ENCODE measurements at regions not wholly inside any gene's neighbourhood (a gene's known extent, or its start where the extent isn't known, plus 50 kb on each side); places are given as distances from the start of the nearest gene placed in this dataset.
A peak's percentile ranks its signal among the peaks of the same experiment; 100 is the strongest.

GRCh38 chr5:158394102-158394501 lies 535.2 kb upstream of the CLINT1 start:
- Histone ChIP-seq H3K27me3 (no peaks in the 10 kb centered on the region), H3K36me3 (replicated peaks in 1 of 2; ENCODE audit: insufficient read depth in 1 of 2, low read depth in 2 of 2) (no peaks in the 10 kb centered on the region), H3K4me3 (no peak overlapping the region), H3K27ac (no peak overlapping the region), H3K4me1 (peaks cover 18% of the 10 kb centered on the region), H3K9me3 (no peaks in the 10 kb centered on the region)
- intact Hi-C loops (cut with DNase I), result no loop called here
- DNase-seq (no peak), ATAC-seq (no peak)
- TF ChIP-seq CTCF (IDR thresholded peaks at IDR 0.05), result no peak
- TF ChIP-seq POLR2A (IDR thresholded peaks at IDR 0.05), result no peak

- ATAC-seq (no peak), DNase-seq (no peak)
- Histone ChIP-seq H3K27me3 (no peaks in the 10 kb centered on the region), H3K27ac (no peak overlapping the region), H3K9me3 (no peaks in the 10 kb centered on the region), H3K4me3 (no peak overlapping the region), H3K4me1 (peaks cover 18% of the 10 kb centered on the region), H3K36me3 (replicated peaks in 1 of 2; ENCODE audit: insufficient read depth in 1 of 2, low read depth in 2 of 2) (no peaks in the 10 kb centered on the region)
- intact Hi-C loops (cut with DNase I), result no loop called here
- TF ChIP-seq CTCF (IDR thresholded peaks at IDR 0.05), result no peak
- no peak for TF ChIP-seq POLR2A (IDR thresholded peaks at IDR 0.05)
- 58 to 65% methylated on average over 3 of the region's 3 CpGs for WGBS, 2 donors
These were observed 534.5 kb upstream of the CLINT1 start for GRCh38 chr5:158393457-158393856.

GRCh38 chr5:158392753-158393152 lies 533.8 kb upstream of the CLINT1 start:
- no peaks in the 10 kb centered on the region for H3K27me3 ChIP-seq
- H3K9me3 ChIP-seq, result no peaks in the 10 kb centered on the region
- 13 to 24% methylated on average over 2 of the region's 2 CpGs for WGBS, 2 donors
- no peak for TF ChIP-seq POLR2A (IDR thresholded peaks at IDR 0.05)
- no peak for TF ChIP-seq CTCF (IDR thresholded peaks at IDR 0.05)
- H3K27ac ChIP-seq, result no peak overlapping the region
- no peak for DNase-seq
- H3K4me1 ChIP-seq, result peaks cover 18% of the 10 kb centered on the region
- H3K4me3 ChIP-seq, result no peak overlapping the region
- intact Hi-C loops (cut with DNase I), result no loop called here
- H3K36me3 ChIP-seq (replicated peaks in 1 of 2; ENCODE audit: insufficient read depth in 1 of 2, low read depth in 2 of 2), result no peaks in the 10 kb centered on the region
- peak; percentile 40 for ATAC-seq

- no peak for TF ChIP-seq CTCF (IDR thresholded peaks at IDR 0.05)
- no peak for TF ChIP-seq POLR2A (IDR thresholded peaks at IDR 0.05)
These were observed 531.6 kb upstream of the CLINT1 start for GRCh38 chr5:158390577-158390976.

GRCh38 chr5:158389786-158390185 lies 530.8 kb upstream of the CLINT1 start:
- H3K4me1 ChIP-seq, result peaks cover 18% of the 10 kb centered on the region
- ATAC-seq, result no peak
- H3K36me3 ChIP-seq (replicated peaks in 1 of 2; ENCODE audit: insufficient read depth in 1 of 2, low read depth in 2 of 2), result no peaks in the 10 kb centered on the region
- H3K27ac ChIP-seq, result no peak overlapping the region
- no peak for DNase-seq
- no peak overlapping the region for H3K4me3 ChIP-seq
- H3K9me3 ChIP-seq, result peaks cover 0 to 9% (median 0%) of the 10 kb centered on the region in 3 donors
- no peak for TF ChIP-seq POLR2A (IDR thresholded peaks at IDR 0.05)
- TF ChIP-seq CTCF (IDR thresholded peaks at IDR 0.05), result no peak
- intact Hi-C loops (cut with DNase I), result no loop called here
- H3K27me3 ChIP-seq, result no peaks in the 10 kb centered on the region
- 69 to 78% methylated on average over 4 of the region's 4 CpGs for WGBS, 2 donors

More at GRCh38 chr5:158390577-158390976, 531.6 kb upstream of the CLINT1 start:
- no peak for DNase-seq
- ATAC-seq, result no peak
- peaks cover 18% of the 10 kb centered on the region for H3K4me1 ChIP-seq
- no peak overlapping the region for H3K4me3 ChIP-seq
- no peaks in the 10 kb centered on the region for H3K27me3 ChIP-seq
- H3K36me3 ChIP-seq (replicated peaks in 1 of 2; ENCODE audit: insufficient read depth in 1 of 2, low read depth in 2 of 2), result no peaks in the 10 kb centered on the region
- intact Hi-C loops (cut with DNase I), result no loop called here
- H3K27ac ChIP-seq, result no peak overlapping the region
- peaks cover 0 to 1% (median 0%) of the 10 kb centered on the region in 3 donors for H3K9me3 ChIP-seq
- 77 to 91% methylated on average over 1 of the region's 1 CpG for WGBS, 2 donors
